Suprapubic skin (tissue), 3 donors: ENCODE measurements at regions not wholly inside any gene's neighbourhood (a gene's known extent, or its start where the extent isn't known, plus 50 kb on each side); places are given as distances from the start of the nearest gene placed in this dataset.

Experiments used
- EP300 ChIP-seq: sonication (generic); formaldehyde crosslinking; IDR thresholded peaks from one replicate; pipeline ENCODE4 v1.6.1; 2017; ENCODE audit warnings: antibody characterized with exemption
- POLR2A ChIP-seq, 2 donors: fragments of 450-650 bp; IDR thresholded peaks; one replicate each; pipeline ENCODE4 v1.6.1; 2017; ENCODE audit warnings: antibody characterized with exemption in 2 of 2, mild to moderate bottlenecking in 2 of 2, moderate library complexity in 2 of 2
- TF ChIP-seq, protein P1 (sequence below), 2 donors: fragments of 200-600 bp in 1 of 2; fragments of 450-650 bp in 1 of 2; sonication (generic) in 1 of 2; IDR thresholded peaks; one replicate each; pipeline ENCODE4 v1.5.1; 2016 to 2019; ENCODE audit warnings: antibody characterized with exemption in 2 of 2, mild to moderate bottlenecking in 1 of 2, moderate library complexity in 1 of 2

- TF ChIP-seq, protein P1, sequence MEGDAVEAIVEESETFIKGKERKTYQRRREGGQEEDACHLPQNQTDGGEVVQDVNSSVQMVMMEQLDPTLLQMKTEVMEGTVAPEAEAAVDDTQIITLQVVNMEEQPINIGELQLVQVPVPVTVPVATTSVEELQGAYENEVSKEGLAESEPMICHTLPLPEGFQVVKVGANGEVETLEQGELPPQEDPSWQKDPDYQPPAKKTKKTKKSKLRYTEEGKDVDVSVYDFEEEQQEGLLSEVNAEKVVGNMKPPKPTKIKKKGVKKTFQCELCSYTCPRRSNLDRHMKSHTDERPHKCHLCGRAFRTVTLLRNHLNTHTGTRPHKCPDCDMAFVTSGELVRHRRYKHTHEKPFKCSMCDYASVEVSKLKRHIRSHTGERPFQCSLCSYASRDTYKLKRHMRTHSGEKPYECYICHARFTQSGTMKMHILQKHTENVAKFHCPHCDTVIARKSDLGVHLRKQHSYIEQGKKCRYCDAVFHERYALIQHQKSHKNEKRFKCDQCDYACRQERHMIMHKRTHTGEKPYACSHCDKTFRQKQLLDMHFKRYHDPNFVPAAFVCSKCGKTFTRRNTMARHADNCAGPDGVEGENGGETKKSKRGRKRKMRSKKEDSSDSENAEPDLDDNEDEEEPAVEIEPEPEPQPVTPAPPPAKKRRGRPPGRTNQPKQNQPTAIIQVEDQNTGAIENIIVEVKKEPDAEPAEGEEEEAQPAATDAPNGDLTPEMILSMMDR (IDR thresholded peaks at IDR 0.05): no peak
- TF ChIP-seq EP300 (no peak), POLR2A (IDR thresholded peaks at IDR 0.05) (no peak)
These were observed 251.5 kb downstream of the WDR11 start for GRCh38 chr10:121102706-121103105.
